ENCODE measurements at regions not wholly inside any gene's neighbourhood (a gene's known extent, or its start where the extent isn't known, plus 50 kb on each side); places are given as distances from the start of the nearest gene placed in this dataset.
"Not testable (repeated sequence)": the region's sequence is repeated elsewhere in the genome, so short reads cannot be mapped to it uniquely, and the experiment has no call there.

DNA sequence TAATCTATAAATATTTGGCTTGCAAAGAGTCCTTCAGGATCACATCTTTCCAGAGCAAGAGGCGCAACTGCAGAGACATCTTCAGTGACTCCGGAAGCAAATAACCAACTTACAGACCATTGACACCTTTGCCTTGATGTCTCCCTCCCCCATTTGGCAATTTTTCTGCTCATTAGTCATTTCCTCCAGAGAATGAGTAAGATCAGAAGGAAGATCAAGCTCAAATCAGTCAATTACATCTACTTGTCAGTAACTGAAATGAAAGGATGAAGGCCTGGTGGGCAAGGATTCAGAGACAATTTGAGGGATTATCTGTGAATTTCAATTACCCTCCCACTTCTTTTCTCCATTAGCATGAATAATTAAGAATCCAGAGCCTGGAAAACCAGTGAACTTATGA is 665.6 kb upstream of the CPEB2 start:
- DNase-seq: no peak

DNA sequence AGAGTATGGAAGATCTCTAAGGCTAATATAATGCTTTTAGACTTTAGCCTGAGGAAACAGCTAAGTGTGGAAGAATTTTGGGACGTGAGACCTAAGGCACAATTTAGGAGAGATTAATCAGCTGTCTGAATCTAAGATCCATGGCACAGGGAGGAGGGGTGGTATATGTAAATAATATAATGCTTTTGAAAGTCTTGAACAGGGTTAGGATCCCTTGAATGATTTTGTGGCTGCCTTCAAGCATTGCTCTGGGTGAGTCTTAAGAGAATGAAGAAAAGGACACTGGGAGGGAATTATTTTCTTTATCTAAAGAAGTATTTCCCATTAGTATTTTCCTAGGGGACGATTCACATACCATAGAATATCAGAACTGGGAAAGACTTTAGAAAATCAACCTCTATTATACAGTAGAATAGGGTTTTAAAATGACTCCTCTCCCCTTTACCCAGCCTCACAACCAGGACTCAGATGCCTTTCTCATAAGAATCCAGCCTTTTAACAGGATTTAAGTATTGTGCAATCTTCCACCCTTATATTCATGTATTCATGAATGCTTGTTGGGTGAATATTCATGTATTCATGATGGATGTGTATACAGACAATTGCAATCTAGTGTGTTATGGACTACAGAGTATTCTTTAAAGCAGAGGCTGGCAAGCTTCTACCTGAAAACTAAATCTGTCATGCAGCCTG is 664.2 kb upstream of the CPEB2 start:
- no peak for DNase-seq

GRCh38 chr4:14338585-14339265 is 663.6 kb upstream of the CPEB2 start:
- no peak for DNase-seq

DNA sequence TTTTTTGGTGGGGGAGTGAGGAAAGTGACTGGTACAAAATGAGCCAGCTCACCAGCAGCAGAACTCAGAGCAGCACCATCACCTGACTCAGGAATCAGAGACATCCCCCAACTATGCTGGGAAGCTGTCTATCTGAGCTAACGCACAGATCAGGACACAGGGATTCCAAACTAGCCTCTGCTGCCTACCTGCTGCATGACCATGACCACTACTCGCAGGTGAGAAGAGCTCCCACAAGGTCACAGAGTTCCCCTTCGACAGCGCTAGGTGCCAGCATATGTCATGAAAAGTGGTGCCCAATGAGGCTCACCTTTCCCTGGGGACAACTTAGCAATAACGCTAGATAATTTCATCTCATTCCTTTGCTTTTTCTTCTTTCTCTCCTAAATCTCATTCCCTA is 662.6 kb upstream of the CPEB2 start:
- no peak for DNase-seq

DNA sequence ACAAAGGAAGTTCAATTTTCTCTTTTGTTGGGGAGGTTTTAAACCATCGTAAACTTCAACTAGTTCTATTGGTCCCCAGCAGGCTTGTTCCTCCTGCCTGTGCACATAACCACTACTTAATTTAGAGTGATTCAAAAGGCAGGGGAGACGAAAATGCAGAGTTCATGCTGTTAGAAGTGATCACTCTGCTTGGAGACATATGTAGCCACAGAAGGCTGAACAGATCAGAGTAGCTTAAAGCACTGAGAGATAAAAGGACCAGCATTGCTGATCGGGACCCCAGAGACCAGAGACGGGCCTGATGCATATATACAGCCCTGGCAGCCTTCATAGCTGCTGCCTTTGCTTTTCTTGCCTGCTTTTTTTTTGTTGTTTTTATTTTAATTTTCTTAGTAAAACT is 662.0 kb upstream of the CPEB2 start:
- DNase-seq: no peak

- no peak for DNase-seq
These were observed 658.3 kb upstream of the CPEB2 start for GRCh38 chr4:14343961-14344360.

- DNase-seq: no peak
These were observed 656.9 kb upstream of the CPEB2 start for GRCh38 chr4:14345356-14345775.

- DNase-seq: no peak
These were observed 654.8 kb upstream of the CPEB2 start for GRCh38 chr4:14347526-14347925.

- DNase-seq: no peak
These were observed 653.8 kb upstream of the CPEB2 start for GRCh38 chr4:14348506-14348905.

DNA sequence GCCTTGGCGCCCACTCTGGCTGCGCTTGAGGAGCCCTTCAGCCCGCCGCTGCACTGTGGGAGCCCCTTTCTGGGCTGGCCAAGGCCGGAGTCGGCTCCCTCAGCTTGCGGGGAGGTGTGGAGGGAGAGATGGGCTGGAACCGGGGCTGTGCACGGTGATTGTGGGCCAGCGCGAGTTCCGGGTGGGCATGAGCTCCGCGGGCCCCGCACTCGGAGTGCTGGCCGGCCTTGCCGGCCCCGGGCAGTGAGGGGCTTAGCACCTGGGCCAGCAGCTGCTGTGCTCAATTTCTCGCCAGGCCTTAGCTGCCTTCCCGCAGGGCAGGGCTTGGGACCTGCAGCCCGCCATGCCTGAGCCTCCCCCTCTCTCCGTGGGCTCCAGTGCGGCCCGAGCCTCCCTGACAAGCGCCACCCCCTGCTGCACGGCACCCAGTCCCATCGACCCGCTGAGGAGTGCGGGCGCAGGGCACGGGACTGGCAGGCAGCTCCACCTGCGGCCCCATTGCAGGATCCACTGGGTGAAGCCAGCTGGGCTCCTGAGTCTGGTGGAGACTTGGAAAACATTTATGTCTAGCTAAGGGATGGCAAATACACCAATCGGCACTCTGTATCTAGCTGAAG is 643.6 kb upstream of the CPEB2 start:
- DNase-seq: not testable (repeated sequence)

DNA sequence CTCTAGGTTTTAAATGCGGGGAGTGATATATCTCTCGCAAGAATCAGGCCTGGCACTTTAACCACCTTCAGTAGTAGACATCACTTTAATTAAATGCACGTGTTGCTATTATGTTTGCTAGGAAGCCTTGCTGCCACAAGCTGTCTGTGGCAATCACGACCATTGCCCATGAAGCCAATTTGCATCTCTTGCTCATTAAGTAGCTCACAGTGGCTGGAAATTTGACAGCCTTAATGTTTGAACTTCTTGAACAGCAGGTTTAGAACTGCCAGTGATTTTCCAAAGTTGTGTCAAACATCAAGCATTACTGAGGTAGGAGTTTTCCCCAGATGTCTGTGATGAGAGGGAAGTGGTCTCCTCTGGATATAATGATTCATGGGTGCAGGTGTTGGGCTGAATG is 642.3 kb upstream of the CPEB2 start:
- DNase-seq: no peak

- no peak for DNase-seq
These were observed 641.2 kb upstream of the CPEB2 start for GRCh38 chr4:14361084-14361483.

- no peak for DNase-seq
These were observed 639.9 kb upstream of the CPEB2 start for GRCh38 chr4:14362385-14362784.

DNA sequence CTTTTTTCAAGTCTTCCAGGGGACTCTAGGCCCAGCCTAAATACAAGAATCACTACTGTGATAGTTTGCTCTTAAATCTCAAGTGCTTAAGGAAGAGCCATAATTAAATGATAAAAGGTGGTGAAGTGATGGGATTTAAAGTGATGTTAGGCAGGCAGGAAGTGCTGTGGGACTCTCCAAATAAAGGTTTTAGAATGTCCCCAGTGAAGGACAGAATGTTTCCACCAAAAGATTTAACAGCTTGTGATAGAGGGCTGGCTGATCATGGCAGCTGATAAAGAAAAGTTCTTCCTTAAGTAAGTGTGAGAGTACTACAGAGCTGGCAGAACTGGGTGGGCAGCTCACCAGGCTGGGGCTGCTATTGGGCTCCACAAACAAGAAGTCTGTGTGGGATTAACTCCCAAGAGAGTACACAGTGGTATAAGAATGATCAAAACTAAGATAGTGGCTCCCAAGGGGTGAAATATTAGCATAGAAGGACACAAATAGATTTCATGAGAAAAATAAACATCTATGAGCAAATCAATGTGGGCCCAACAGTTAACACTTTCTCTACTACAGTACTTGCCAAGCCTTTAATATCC is 637.2 kb upstream of the CPEB2 start:
- DNase-seq: no peak

GRCh38 chr4:14368391-14368790 is 633.9 kb upstream of the CPEB2 start:
- no peak for DNase-seq

DNA sequence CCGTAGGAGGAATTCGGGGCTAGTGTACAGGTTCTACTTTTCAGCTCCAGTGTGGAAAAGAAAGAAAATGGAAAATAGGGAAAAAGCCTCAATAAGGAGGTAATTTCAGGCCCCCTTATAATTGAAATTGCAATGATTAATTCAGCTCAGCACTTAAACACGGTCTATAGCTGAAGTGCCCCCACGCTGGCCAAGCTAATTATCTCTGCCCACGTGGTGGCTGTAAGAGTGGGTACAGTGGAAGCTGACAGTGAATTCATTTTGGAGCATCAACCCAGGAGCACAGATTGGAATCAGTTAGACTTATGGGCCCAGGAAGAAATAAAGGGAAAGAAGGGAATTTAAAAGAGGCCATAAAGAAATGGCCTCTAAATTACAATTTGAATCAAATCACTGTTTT is 631.1 kb upstream of the CPEB2 start:
- DNase-seq: no peak

GRCh38 chr4:14375816-14376215 is 626.5 kb upstream of the CPEB2 start:
- no peak for DNase-seq

DNA sequence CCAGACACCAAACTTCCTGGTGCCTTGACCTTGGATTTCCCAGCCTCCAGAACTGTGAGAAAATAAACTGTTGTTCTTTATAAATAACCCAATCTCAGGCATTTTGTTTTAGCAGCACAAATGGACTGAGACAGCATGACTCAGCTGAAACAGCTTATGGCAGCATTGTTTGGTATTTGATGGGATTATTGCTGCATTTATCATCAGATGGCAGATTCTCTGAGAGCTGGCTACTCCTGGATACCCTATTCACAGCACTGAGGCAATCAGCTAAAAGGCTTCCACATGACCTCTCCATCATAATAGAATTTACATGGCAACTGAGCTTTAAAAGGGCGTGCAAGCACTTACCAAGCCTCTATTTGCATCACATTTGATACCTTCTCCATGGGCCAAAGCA is 623.1 kb upstream of the CPEB2 start:
- DNase-seq: no peak

DNA sequence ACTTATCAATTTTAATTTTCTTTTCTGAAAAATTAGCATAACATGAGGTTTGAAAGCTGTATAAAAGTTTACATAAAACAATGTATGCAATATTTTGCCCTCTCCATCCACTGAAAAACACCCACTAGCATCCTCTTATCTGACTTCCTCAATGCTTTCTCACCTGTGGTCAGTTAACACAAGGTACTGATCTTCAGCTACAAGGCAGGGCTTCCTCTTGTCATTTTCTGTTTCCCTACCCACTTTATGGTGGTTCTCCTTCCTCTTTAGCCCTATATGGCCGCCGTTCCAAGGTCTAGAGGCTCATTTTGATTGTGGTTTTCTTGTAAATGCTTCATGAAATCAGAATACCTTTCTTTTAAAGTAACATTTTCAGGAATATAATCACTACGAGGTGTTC is 618.6 kb upstream of the CPEB2 start:
- DNase-seq: no peak

- no peak for DNase-seq
These were observed 617.5 kb upstream of the CPEB2 start for GRCh38 chr4:14384824-14385223.

- DNase-seq: no peak
These were observed 616.1 kb upstream of the CPEB2 start for GRCh38 chr4:14386196-14386595.

DNA sequence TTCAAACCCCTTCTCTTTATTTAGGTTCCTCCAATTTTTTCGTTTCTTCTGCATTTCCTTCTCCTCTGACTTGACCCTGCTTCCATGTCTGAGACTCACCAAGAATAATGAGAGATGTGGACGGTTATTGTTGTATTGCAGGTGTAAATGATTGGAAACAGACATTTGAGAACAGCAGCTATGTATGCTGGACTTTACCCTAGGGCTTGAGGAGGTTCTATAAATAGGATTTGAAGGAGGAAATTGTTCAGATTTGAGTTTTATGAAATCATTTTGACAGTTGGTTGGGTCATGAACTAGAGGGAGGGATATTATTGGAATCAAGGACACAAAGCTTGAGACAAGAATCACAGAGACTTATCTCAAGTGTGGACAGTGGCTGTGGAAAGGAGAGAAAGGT is 614.6 kb upstream of the CPEB2 start:
- DNase-seq: no peak

DNA sequence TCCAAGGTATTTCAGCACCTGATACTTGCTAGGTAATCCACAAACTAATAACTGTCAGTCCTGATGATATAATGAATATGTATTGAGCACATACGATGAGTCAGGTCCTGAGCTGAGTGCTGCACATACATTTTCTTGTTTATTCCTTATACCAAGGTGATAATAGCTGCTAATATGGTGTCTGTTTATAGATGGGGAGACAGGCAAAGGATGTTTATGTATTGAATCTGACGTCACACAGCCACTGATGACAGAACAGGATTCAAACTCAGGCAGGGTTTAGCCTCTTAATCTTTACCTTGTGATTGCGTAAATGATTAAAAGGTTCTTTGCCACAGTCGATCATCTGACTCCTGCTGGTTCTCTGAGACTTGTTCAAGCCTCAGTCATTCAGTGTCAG is 609.9 kb upstream of the CPEB2 start:
- no peak for DNase-seq

GRCh38 chr4:14396183-14396582 is 606.1 kb upstream of the CPEB2 start:
- no peak for DNase-seq
